ENCODE measurements at regions not wholly inside any gene's neighbourhood (a gene's known extent, or its start where the extent isn't known, plus 50 kb on each side); places are given as distances from the start of the nearest gene placed in this dataset.

DNA sequence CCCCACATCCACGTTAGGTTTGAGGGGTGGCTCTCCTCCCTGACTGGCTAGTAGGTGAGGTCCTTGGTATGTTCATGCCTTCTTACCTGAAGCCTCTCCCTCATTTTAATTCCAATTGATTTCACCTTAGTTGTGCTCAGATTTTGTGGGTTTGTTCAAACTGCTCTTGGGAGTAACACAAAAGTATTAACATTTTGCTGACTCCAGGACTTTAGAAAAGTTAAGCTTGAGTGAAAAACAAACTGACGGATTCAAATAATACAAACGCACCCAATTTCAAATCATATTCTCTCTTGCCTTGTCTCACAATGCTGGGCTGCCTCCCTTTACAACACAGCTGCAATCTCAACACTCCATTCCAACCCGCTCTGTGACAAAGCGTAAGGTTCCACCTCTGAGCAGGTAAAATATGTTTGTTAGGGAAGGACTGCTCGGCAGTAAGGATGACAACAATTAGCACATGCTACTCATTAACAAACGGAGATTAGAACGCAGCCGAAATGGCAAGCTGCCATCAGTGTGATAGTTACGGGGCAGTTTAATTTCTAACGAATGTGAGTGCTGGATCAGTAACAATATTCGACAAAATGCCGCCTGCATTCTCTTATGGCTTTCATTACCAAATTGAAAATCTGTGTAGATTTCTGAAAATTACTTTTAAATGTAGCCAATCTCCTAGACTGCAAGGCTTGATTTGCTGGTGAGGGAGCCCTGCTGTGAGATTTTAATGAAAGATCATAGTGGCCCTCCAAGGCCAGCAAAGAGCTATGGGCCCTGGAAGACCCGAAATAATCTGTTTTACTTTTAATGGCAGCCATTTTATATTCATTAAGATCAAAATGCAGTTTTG, 730.6 kb upstream of the FANCL start:
- Histone ChIP-seq H3K9ac (ENCODE audit: low read length) (no peak overlapping the region), H3K27me3 (ENCODE audit: control insufficient read depth, insufficient read depth, low read length) (no peaks in the 10 kb centered on the region), H3K36me3 (ENCODE audit: control insufficient read depth, low read depth, low read length) (no peaks in the 10 kb centered on the region), H3K9me3 (ENCODE audit: control insufficient read depth, low read depth, low read length) (no peaks in the 10 kb centered on the region), H3K4me1 (ENCODE audit: control insufficient read depth, low read depth, low read length) (peaks cover 42% of the 10 kb centered on the region), H3K27ac (ENCODE audit: low read length) (no peak overlapping the region), H3K4me3 (ENCODE audit: low read length) (no peak overlapping the region)

DNA sequence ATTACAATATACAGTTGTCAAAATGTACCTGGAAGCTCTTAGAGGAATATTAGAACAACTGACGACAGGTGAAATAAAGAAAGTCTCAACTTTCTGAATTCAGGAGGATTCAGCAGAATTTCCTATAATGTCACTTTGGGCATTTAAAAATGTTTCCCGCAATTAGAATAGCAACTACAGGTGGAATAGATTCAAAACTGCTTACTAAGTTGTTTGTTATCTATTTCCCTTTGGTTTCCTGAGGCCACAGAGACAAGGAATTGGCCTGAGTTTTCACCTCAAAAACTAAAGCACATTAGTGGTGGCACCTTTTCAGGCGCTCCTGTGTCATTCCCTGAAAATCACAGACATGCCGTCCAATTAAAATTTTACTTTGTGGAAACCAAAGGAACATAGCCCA, 729.2 kb upstream of the FANCL start:
- Histone ChIP-seq H3K36me3 (ENCODE audit: control insufficient read depth, low read depth, low read length) (no peaks in the 10 kb centered on the region), H3K9ac (ENCODE audit: low read length) (no peak overlapping the region), H3K27me3 (ENCODE audit: control insufficient read depth, insufficient read depth, low read length) (no peaks in the 10 kb centered on the region), H3K4me3 (ENCODE audit: low read length) (no peak overlapping the region), H3K9me3 (ENCODE audit: control insufficient read depth, low read depth, low read length) (no peaks in the 10 kb centered on the region), H3K4me1 (ENCODE audit: control insufficient read depth, low read depth, low read length) (peaks cover 28% of the 10 kb centered on the region), H3K27ac (ENCODE audit: low read length) (no peak overlapping the region)

DNA sequence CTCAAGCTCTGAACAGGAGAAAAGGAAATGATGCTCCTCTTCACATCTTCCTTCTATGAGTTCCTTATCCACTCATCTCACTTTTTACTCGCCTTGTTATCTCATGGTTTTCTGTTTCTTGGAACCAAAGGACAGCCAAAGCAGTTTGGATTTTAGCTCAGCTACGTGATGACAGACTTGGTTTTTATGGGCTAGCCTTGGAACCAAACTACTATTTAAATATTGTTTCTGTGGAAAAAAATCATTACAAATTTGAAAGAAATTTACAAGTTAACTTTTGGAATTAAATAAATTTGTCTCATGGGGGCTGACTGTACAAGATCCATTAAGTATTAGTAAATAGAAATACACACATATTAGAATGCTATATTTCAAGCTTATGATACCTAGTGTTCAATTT, 727.8 kb upstream of the FANCL start:
- Histone ChIP-seq H3K4me3 (ENCODE audit: low read length) (no peak overlapping the region), H3K9ac (ENCODE audit: low read length) (no peak overlapping the region), H3K36me3 (ENCODE audit: control insufficient read depth, low read depth, low read length) (no peaks in the 10 kb centered on the region), H3K27me3 (ENCODE audit: control insufficient read depth, insufficient read depth, low read length) (no peaks in the 10 kb centered on the region), H3K4me1 (ENCODE audit: control insufficient read depth, low read depth, low read length) (peaks cover 13% of the 10 kb centered on the region), H3K9me3 (ENCODE audit: control insufficient read depth, low read depth, low read length) (no peaks in the 10 kb centered on the region), H3K27ac (ENCODE audit: low read length) (no peak overlapping the region)

DNA sequence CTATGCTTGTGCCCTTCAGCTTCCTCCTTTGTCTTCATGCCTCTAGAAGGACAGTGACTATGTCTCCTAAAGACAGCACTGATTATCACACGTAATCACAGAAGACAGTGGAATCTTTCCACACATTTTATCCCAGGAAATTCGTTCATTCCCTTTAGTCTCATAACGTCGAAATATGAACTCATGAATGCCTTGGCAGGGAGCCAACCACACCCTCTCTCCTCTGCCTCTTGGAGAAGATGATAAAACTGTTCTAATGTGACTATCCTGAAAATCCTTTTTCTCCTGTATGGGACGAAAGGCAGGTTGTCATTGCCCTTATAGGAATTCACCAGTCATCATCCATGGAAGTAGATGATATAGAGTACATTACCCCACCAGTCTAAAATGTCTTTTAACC, 726.6 kb upstream of the FANCL start:
- Histone ChIP-seq H3K9me3 (ENCODE audit: control insufficient read depth, low read depth, low read length) (no peaks in the 10 kb centered on the region), H3K36me3 (ENCODE audit: control insufficient read depth, low read depth, low read length) (no peaks in the 10 kb centered on the region), H3K4me3 (ENCODE audit: low read length) (no peak overlapping the region)

DNA sequence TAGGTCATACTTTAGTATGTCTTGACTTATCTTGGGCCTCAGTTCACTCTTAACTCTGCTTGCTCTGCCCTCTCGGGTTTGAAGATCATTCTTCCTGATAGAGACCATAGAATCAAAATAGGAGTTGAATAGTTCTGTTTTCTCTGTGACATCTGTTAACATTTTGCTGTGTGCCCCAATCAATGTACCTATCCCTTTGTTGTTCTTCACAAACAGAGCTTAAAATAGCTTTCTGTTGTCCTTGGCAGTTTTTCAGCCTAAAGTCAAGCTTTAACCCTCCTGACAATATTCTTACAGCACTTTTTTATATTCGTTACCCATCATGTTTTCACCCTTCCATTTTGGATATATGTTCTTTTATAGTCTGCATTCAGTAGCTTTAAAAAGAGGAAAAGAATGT, 724.5 kb upstream of the FANCL start:
- no peak overlapping the region for H3K9ac ChIP-seq (ENCODE audit: low read length)
- H3K4me1 ChIP-seq (ENCODE audit: control insufficient read depth, low read depth, low read length): no peaks in the 10 kb centered on the region
- H3K36me3 ChIP-seq (ENCODE audit: control insufficient read depth, low read depth, low read length): no peaks in the 10 kb centered on the region
- H3K4me3 ChIP-seq (ENCODE audit: low read length): no peak overlapping the region
- H3K27me3 ChIP-seq (ENCODE audit: control insufficient read depth, insufficient read depth, low read length): no peaks in the 10 kb centered on the region
- no peaks in the 10 kb centered on the region for H3K9me3 ChIP-seq (ENCODE audit: control insufficient read depth, low read depth, low read length)
- no peak overlapping the region for H3K27ac ChIP-seq (ENCODE audit: low read length)

More for the DNA sequence above, 726.6 kb upstream of the FANCL start:
- Histone ChIP-seq H3K27ac (ENCODE audit: low read length) (no peak overlapping the region), H3K4me1 (ENCODE audit: control insufficient read depth, low read depth, low read length) (peaks cover 9% of the 10 kb centered on the region), H3K27me3 (ENCODE audit: control insufficient read depth, insufficient read depth, low read length) (no peaks in the 10 kb centered on the region), H3K9ac (ENCODE audit: low read length) (no peak overlapping the region)

DNA sequence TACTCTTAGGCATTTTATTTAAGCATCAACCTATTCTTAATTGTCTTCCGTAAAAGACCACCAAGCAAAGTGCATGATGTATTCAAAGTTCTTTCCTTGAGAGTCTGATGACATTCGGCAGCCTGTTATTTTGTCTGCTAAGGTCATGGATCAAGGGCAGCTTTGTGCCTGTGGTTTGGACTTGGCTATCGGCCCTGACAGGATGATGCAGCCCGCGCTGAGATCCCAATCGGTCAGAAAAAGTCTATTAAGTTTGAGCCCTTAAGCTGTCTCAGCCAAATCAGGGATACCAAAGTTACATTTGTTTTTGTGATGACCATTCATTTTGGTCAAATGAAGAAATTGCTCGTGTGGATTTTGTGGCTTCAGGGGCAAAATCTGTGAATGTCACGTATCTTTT, 718.9 kb upstream of the FANCL start:
- peaks cover 8% of the 10 kb centered on the region for H3K4me1 ChIP-seq (ENCODE audit: control insufficient read depth, low read depth, low read length)
- H3K27ac ChIP-seq (ENCODE audit: low read length): no peak overlapping the region
- no peaks in the 10 kb centered on the region for H3K27me3 ChIP-seq (ENCODE audit: control insufficient read depth, insufficient read depth, low read length)
- no peak overlapping the region for H3K4me3 ChIP-seq (ENCODE audit: low read length)
- no peaks in the 10 kb centered on the region for H3K9me3 ChIP-seq (ENCODE audit: control insufficient read depth, low read depth, low read length)
- H3K36me3 ChIP-seq (ENCODE audit: control insufficient read depth, low read depth, low read length): no peaks in the 10 kb centered on the region
- no peak overlapping the region for H3K9ac ChIP-seq (ENCODE audit: low read length)

DNA sequence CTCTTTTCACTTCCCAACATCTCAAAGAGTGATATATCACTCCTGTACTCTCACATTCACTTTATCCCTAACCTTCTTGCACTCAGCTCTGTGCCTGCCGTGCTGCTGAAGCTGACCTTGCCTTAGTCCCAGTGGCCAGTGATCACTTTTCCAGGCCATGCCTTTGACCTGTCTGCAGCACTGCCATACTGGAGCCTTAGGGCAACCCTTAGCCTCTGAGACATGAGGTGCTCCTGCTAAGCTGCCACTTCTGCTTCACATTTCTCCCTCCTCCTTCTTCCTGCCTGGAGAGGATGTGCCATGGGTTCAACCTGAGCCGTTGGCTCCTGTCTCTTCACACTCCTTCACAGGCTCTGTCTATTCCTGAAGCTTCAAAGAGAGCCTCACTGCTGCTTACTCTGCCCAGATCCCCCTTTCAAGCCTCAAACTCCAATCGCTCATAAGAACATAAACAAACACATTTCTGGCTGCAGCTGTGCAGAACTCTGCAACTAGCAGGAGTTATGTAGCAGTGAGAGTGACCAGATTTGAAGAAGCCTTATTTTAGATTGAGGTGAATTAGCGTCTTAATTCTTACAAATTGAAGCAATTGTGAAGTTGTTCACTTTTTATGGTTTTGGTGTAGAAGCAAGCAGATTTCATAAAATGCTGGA, 716.2 kb upstream of the FANCL start:
- H3K27ac ChIP-seq (ENCODE audit: low read length): no peak overlapping the region
- H3K4me1 ChIP-seq (ENCODE audit: control insufficient read depth, low read depth, low read length): peaks cover 25% of the 10 kb centered on the region
- H3K27me3 ChIP-seq (ENCODE audit: control insufficient read depth, insufficient read depth, low read length): no peaks in the 10 kb centered on the region
- H3K9me3 ChIP-seq (ENCODE audit: control insufficient read depth, low read depth, low read length): no peaks in the 10 kb centered on the region
- H3K36me3 ChIP-seq (ENCODE audit: control insufficient read depth, low read depth, low read length): no peaks in the 10 kb centered on the region
- H3K9ac ChIP-seq (ENCODE audit: low read length): no peak overlapping the region
- no peak overlapping the region for H3K4me3 ChIP-seq (ENCODE audit: low read length)

DNA sequence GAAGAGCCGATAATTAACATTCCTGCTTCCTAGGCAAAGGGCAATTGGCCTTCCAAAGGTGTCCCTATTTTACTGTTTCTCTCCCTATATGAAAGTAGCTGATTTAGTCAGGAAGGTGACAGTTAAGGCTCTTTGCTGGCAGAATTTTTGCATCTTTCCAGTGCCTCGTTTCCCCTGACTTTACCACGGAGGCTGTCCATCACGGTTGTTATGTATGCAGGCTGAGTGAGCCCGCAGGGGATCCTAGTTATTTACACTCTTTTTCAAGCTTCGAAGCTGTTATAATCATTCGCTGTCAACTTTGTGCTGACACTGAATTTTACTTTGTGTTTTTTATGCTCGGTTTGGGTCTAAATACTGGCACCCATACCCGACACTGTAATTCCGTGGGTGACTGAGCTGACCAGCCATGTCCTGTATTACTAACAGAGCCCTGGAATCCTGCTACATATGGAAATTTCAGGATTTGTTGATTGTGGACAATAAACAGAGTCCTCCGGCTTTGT, 713.8 kb upstream of the FANCL start:
- Histone ChIP-seq H3K27me3 (ENCODE audit: control insufficient read depth, insufficient read depth, low read length) (no peaks in the 10 kb centered on the region), H3K9me3 (ENCODE audit: control insufficient read depth, low read depth, low read length) (no peaks in the 10 kb centered on the region), H3K36me3 (ENCODE audit: control insufficient read depth, low read depth, low read length) (no peaks in the 10 kb centered on the region), H3K4me3 (ENCODE audit: low read length) (no peak overlapping the region), H3K27ac (ENCODE audit: low read length) (no peak overlapping the region), H3K9ac (ENCODE audit: low read length) (no peak overlapping the region), H3K4me1 (ENCODE audit: control insufficient read depth, low read depth, low read length) (peaks cover 25% of the 10 kb centered on the region)

DNA sequence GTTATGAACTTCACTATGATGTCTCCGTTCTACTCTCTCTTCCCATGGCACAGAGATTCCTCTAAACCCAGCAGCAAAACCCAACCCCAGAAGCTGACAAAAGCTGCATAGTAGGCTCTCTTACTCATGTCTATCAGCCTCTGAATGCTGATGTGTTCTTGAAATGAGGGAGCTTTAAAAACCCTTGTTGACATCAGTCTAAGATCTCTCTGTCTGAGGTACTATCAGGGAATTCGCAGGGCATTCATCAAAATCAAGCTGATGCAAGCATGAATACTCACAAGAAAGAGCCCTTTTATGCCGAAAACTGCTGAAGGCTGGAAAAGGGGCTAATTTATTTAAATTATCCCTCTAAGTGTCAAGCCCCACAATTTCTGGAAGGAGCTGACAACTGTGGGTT, 710.6 kb upstream of the FANCL start:
- Histone ChIP-seq H3K27ac (ENCODE audit: low read length) (no peak overlapping the region), H3K36me3 (ENCODE audit: control insufficient read depth, low read depth, low read length) (no peaks in the 10 kb centered on the region), H3K4me1 (ENCODE audit: control insufficient read depth, low read depth, low read length) (peaks cover 25% of the 10 kb centered on the region), H3K9ac (ENCODE audit: low read length) (no peak overlapping the region), H3K27me3 (ENCODE audit: control insufficient read depth, insufficient read depth, low read length) (no peaks in the 10 kb centered on the region), H3K9me3 (ENCODE audit: control insufficient read depth, low read depth, low read length) (no peaks in the 10 kb centered on the region), H3K4me3 (ENCODE audit: low read length) (no peak overlapping the region)

DNA sequence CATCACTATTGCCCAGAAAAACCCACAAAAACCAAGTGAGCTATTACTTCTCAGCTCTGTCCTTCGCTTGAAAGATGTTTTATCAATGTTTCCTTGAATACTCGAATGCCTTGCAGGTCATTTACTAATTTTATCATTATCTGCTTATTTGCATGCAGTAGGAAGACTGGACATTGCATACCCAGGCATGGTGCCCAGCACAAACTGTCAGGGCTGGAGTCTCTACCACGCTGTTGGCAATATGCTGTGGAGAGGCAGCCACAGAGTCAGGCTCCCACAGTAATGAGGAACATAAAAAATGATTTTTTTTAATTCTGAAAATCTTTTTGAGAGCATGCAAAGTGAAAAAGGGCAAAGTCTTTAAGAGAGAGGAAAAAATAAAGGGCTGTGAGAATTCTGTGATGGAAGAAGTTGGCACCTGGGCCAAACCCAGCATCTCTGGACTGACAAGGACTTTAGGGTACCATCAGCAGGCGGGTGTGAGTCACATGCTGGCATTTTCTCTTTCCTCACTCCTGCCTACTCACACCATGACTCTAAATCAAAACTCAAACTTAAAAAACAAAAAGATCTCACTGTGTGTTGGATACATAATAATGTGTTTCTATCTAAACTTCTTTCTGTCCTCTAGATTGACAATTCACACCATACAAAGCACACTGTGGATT, 709.8 kb upstream of the FANCL start:
- H3K36me3 ChIP-seq (ENCODE audit: control insufficient read depth, low read depth, low read length): no peaks in the 10 kb centered on the region
- H3K9ac ChIP-seq (ENCODE audit: low read length): no peak overlapping the region
- H3K27me3 ChIP-seq (ENCODE audit: control insufficient read depth, insufficient read depth, low read length): no peaks in the 10 kb centered on the region
- no peaks in the 10 kb centered on the region for H3K9me3 ChIP-seq (ENCODE audit: control insufficient read depth, low read depth, low read length)
- H3K4me3 ChIP-seq (ENCODE audit: low read length): no peak overlapping the region
- no peak overlapping the region for H3K27ac ChIP-seq (ENCODE audit: low read length)
- peaks cover 25% of the 10 kb centered on the region for H3K4me1 ChIP-seq (ENCODE audit: control insufficient read depth, low read depth, low read length)

DNA sequence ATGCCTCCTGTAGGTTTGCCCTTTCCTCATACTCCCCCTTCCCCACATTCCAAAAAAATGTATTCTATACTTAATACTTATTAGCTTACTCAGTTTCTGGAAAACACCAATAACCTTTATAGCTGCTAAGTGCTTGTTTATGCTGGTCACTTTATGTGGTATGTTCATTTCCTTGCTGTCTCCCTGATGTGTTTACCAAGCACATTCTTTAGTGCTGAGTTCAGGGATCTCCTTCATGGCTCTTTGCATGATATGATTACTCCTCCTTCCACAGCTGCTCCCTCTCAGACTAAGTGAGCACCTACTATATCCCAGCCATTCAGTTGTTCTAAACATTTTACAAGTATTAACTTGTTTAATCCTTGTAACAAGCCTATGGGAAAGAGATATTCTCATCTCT, 698.3 kb upstream of the FANCL start:
- Histone ChIP-seq H3K4me3 (ENCODE audit: low read length) (no peak overlapping the region), H3K36me3 (ENCODE audit: control insufficient read depth, low read depth, low read length) (no peaks in the 10 kb centered on the region), H3K27me3 (ENCODE audit: control insufficient read depth, insufficient read depth, low read length) (no peaks in the 10 kb centered on the region), H3K4me1 (ENCODE audit: control insufficient read depth, low read depth, low read length) (peaks cover under 1% of the 10 kb centered on the region), H3K9ac (ENCODE audit: low read length) (no peak overlapping the region), H3K27ac (ENCODE audit: low read length) (no peak overlapping the region), H3K9me3 (ENCODE audit: control insufficient read depth, low read depth, low read length) (no peaks in the 10 kb centered on the region)

Measured in iPS-18a (cell line).